K562 (cell line): ENCODE measurements at regions not wholly inside any gene's neighbourhood (a gene's known extent, or its start where the extent isn't known, plus 50 kb on each side); places are given as distances from the start of the nearest gene placed in this dataset.

ENCODE experiments used
- ATAC-seq: fragments of 200-7000 bp; cut with Tn5 transposase; 3 replicates; pipeline ENCODE4 v1.9.1; 2020; ENCODE audit warnings: moderate library complexity
- BruUV-seq: library from RNA; stranded (reverse); fragments of 400-500 nt; replicated peaks from 2 replicates; lab custom pipeline; 2021; lab: Mats Ljungman, UMichigan
- CTCF ChIA-PET: fragments of 300-600 bp; formaldehyde crosslinking; extraction: SDS; loops from one replicate; lab custom pipeline; 2021; ENCODE audit warnings: low intra/inter-chr PET ratio; lab: Yijun Ruan, JAX
- POLR2A ChIA-PET: fragments of 300-600, 350-650 bp; sonication (Branson Sonifier 250); formaldehyde crosslinking; extraction: SDS; loops from one replicate; lab custom pipeline; 2021; ENCODE audit warnings: antibody characterized with exemption, inconsistent platforms; lab: Yijun Ruan, JAX
- DNase-seq, 4 experiments: peaks; one replicate each; pipeline versions ENCODE4 v3.0.0 to v3.0.0-alpha.2; 2011 to 2018; ENCODE audit warnings: low spot score in 3 of 4, mixed read lengths in 3 of 4; ENCODE audit errors: extremely low read depth in 1 of 4
- FAIRE-seq: peaks from 2 replicates; lab custom pipeline; 2011; peaks lifted over from hg19 to GRCh38; lab: Jason Lieb, UNC
- H2AFZ ChIP-seq: 2 replicates; pipeline ENCODE4 v1.6.0; 2011; ENCODE audit warnings: low read depth, low read length, control low read depth, inconsistent platforms
- H3K27ac ChIP-seq: fragments of 200-600 bp; 3 replicates; pipeline ENCODE4 v1.8.0; 2011; ENCODE audit warnings: low read depth, mild to moderate bottlenecking, control low read depth, inconsistent platforms, low read length, moderate library complexity, mixed read lengths; ENCODE audit errors: extremely low read depth
- H3K27me3 ChIP-seq, 2 experiments: fragments of 300-600 bp in 1 of 2; 2 replicates in 1 of 2; 3 replicates in 1 of 2; pipeline versions ENCODE4 v1.6.0 to v1.8.0; 2011; ENCODE audit warnings: inconsistent platforms in 2 of 2, low read length in 2 of 2, mild to moderate bottlenecking in 1 of 2, mixed read lengths in 1 of 2, moderate library complexity in 1 of 2; ENCODE audit not compliant: control insufficient read depth in 2 of 2, insufficient read depth in 2 of 2
- H3K36me3 ChIP-seq: fragments of 300-600 bp; 3 replicates; pipeline ENCODE4 v1.8.0; 2011; ENCODE audit warnings: mild to moderate bottlenecking, low read length, inconsistent platforms; ENCODE audit not compliant: control insufficient read depth, insufficient read depth
- H3K4me1 ChIP-seq, 2 experiments: fragments of 200-600 bp in 1 of 2; replicated peaks in 1 of 2; 2 replicates in 1 of 2; 3 replicates in 1 of 2; pipeline versions ENCODE4 v1.5.1 to v1.8.0; 2011; ENCODE audit warnings: inconsistent platforms in 2 of 2, low read length in 2 of 2, mild to moderate bottlenecking in 1 of 2, mixed read lengths in 1 of 2, moderate library complexity in 1 of 2; ENCODE audit not compliant: control insufficient read depth in 2 of 2, insufficient read depth in 2 of 2
- H3K4me2 ChIP-seq: 2 replicates; pipeline ENCODE4 v1.6.1; 2011; ENCODE audit warnings: low read length, control low read depth, inconsistent platforms, mixed read lengths; ENCODE audit not compliant: insufficient read depth
- H3K4me3 ChIP-seq: fragments of 200-600 bp; sonication (generic), shearing (Covaris generic); 2 replicates; pipeline ENCODE4 v1.5.1; 2016; ENCODE audit warnings: control low read depth, inconsistent platforms
- H3K79me2 ChIP-seq: fragments of 200-600 bp; 3 replicates; pipeline ENCODE4 v1.8.0; 2011; ENCODE audit warnings: low read length, inconsistent platforms; ENCODE audit not compliant: control insufficient read depth, insufficient read depth
- H3K9ac ChIP-seq, 2 experiments: 2 replicates each; pipeline versions ENCODE4 v1.6.0 to v1.6.1; 2011; ENCODE audit warnings: low read depth in 2 of 2, low read length in 2 of 2, control low read depth in 1 of 2, inconsistent platforms in 1 of 2, mild to moderate bottlenecking in 1 of 2, mixed read lengths in 1 of 2; ENCODE audit not compliant: insufficient read depth in 1 of 2
- H3K9me1 ChIP-seq: one replicate; pipeline ENCODE4 v1.6.0; 2011; ENCODE audit warnings: inconsistent platforms, mild to moderate bottlenecking, low read length, moderate library complexity; ENCODE audit not compliant: control insufficient read depth, insufficient read depth
- H3K9me3 ChIP-seq: replicated peaks from 2 replicates; pipeline ENCODE4 v1.5.1; 2011; ENCODE audit warnings: low read depth, low read length, inconsistent platforms; ENCODE audit not compliant: control insufficient read depth, insufficient read depth
- H4K20me1 ChIP-seq: replicated peaks from 2 replicates; pipeline ENCODE4 v1.6.1; 2011; ENCODE audit warnings: low read length, inconsistent platforms, mixed read lengths; ENCODE audit not compliant: control insufficient read depth, insufficient read depth
- HDAC6 ChIP-seq: IDR thresholded peaks from 2 replicates; pipeline ENCODE4 v1.6.1; 2012; ENCODE audit warnings: low read depth, mild to moderate bottlenecking, control low read depth, inconsistent platforms, low read length, moderate library complexity
- POLR3A ChIP-seq: IDR thresholded peaks from 2 replicates; pipeline ENCODE4 v1.6.1; 2011; ENCODE audit warnings: borderline replicate concordance, mild to moderate bottlenecking, moderate library complexity; ENCODE audit not compliant: insufficient read length, insufficient read depth; ENCODE audit errors: extremely low read depth
- SMAD2 ChIP-seq: fragments of 150-350 bp; IDR thresholded peaks from 2 replicates; pipeline ENCODE4 v1.6.1; 2014; ENCODE audit warnings: low read depth, mild to moderate bottlenecking, low read length
- ZBTB43 ChIP-seq: sonication (generic); formaldehyde crosslinking; IDR thresholded peaks from 2 replicates; pipeline ENCODE4 v1.8.0; 2023; ENCODE audit warnings: mild to moderate bottlenecking, missing genetic modification reagents
- ZNF3 ChIP-seq: fragments of 250-450 bp; sonication (Bioruptor Pico); IDR thresholded peaks from 2 replicates; pipeline ENCODE4 v1.5.0; 2021; ENCODE audit warnings: mild to moderate bottlenecking, moderate library complexity
- WGBS: fragments of 100-300 bp; shearing (Covaris generic); methylation state at CpG from one replicate; pipeline ENCODE4 v1.1.6; 2016; ENCODE audit warnings: low coverage, mixed read lengths; ENCODE audit not compliant: insufficient coverage; ENCODE audit errors: missing lambda C conversion rate; 5-methylcytosine and 5-hydroxymethylcytosine counted together
- in situ Hi-C: fragments of 300-500 bp; cut with MboI; formaldehyde crosslinking; loops from 4 replicates; pipeline ENCODE4 v1.15.0; 2018; ENCODE audit warnings: inconsistent platforms, mixed read lengths
- intact Hi-C: fragments of 100-400 bp; cut with micrococcal nuclease; formaldehyde crosslinking; loops from 2 replicates; pipeline ENCODE4 v1.14.2; 2022

- Histone ChIP-seq H3K9me1 (no peaks in the 10 kb centered on the region), H3K4me3 (no peak overlapping the region), H3K36me3 (no peaks in the 10 kb centered on the region), H3K4me1 (no peaks in the 10 kb centered on the region), H3K27ac (no peak overlapping the region), H3K27me3 (no peaks in the 10 kb centered on the region), H3K9ac (no peak overlapping the region), H2AFZ (no peak overlapping the region), H3K4me2 (no peak overlapping the region), H4K20me1 (no peaks in the 10 kb centered on the region), H3K9me3 (no peaks in the 10 kb centered on the region), H3K79me2 (no peaks in the 10 kb centered on the region)
- POLR2A ChIA-PET: no interaction called here
- TF ChIP-seq HDAC6 (no peak), ZBTB43 (CRISPR knock-in tag) (no peak), SMAD2 (no peak), ZNF3 (CRISPR knock-in tag) (no peak), POLR3A (no peak)
- ATAC-seq (no peak), FAIRE-seq (no peak), DNase-seq (no peak)
- 0% methylated on average over 5 of the region's 5 CpGs for WGBS
- intact Hi-C loops (no loop called here), in situ Hi-C loops (no loop called here)
- BruUV-seq: no TSS peak
- CTCF ChIA-PET: no interaction called here
Observed at GRCh38 chr6:71496018-71496721, 207.6 kb downstream of the OGFRL1 start.
